ENCODE measurements at regions not wholly inside any gene's neighbourhood (a gene's known extent, or its start where the extent isn't known, plus 50 kb on each side); places are given as distances from the start of the nearest gene placed in this dataset.

- H3K4me3 ChIP-seq: no peak overlapping the region
- TF ChIP-seq POLR2A (IDR thresholded peaks at IDR 0.05) (no peak), CTCF (IDR thresholded peaks at IDR 0.05) (no peak)
- no peaks in the 10 kb centered on the region for H3K9me3 ChIP-seq
Measured at GRCh38 chr6:113513086-113513485, 344.1 kb upstream of the MARCKS start.

GRCh38 chr6:113522376-113522775 lies 334.8 kb upstream of the MARCKS start:
- no peaks in the 10 kb centered on the region for H3K27me3 ChIP-seq
- H3K4me1 ChIP-seq: no peaks in the 10 kb centered on the region
- no peaks in the 10 kb centered on the region for H3K9me3 ChIP-seq
- no peak overlapping the region for H3K27ac ChIP-seq
- no peak for TF ChIP-seq CTCF (IDR thresholded peaks at IDR 0.05)
- TF ChIP-seq POLR2A (IDR thresholded peaks at IDR 0.05): no peak
- no peak for DNase-seq
- no peaks in the 10 kb centered on the region for H3K36me3 ChIP-seq
- H3K4me3 ChIP-seq: no peak overlapping the region

More at GRCh38 chr6:113513086-113513485, 344.1 kb upstream of the MARCKS start:
- no peak for DNase-seq
- no peaks in the 10 kb centered on the region for H3K36me3 ChIP-seq
- H3K27ac ChIP-seq: no peak overlapping the region
- no peaks in the 10 kb centered on the region for H3K27me3 ChIP-seq
- no peaks in the 10 kb centered on the region for H3K4me1 ChIP-seq

- Histone ChIP-seq H3K27ac (no peak overlapping the region), H3K4me1 (no peaks in the 10 kb centered on the region), H3K4me3 (no peak overlapping the region), H3K27me3 (no peaks in the 10 kb centered on the region), H3K9me3 (no peaks in the 10 kb centered on the region), H3K36me3 (no peaks in the 10 kb centered on the region)
- TF ChIP-seq CTCF (IDR thresholded peaks at IDR 0.05) (no peak), POLR2A (IDR thresholded peaks at IDR 0.05) (no peak)
- DNase-seq: no peak
Measured at GRCh38 chr6:113524826-113525225, 332.3 kb upstream of the MARCKS start.

GRCh38 chr6:113526553-113526952 lies 330.6 kb upstream of the MARCKS start:
- Histone ChIP-seq H3K4me3 (no peak overlapping the region), H3K27ac (no peak overlapping the region), H3K36me3 (no peaks in the 10 kb centered on the region), H3K9me3 (no peaks in the 10 kb centered on the region), H3K27me3 (no peaks in the 10 kb centered on the region), H3K4me1 (no peaks in the 10 kb centered on the region)
- no peak for TF ChIP-seq POLR2A (IDR thresholded peaks at IDR 0.05)
- no peak for TF ChIP-seq CTCF (IDR thresholded peaks at IDR 0.05)
- no peak for DNase-seq

GRCh38 chr6:113526995-113527394 lies 330.1 kb upstream of the MARCKS start:
- Histone ChIP-seq H3K9me3 (no peaks in the 10 kb centered on the region), H3K27ac (no peak overlapping the region), H3K36me3 (no peaks in the 10 kb centered on the region), H3K27me3 (no peaks in the 10 kb centered on the region), H3K4me3 (no peak overlapping the region), H3K4me1 (no peaks in the 10 kb centered on the region)
- no peak for TF ChIP-seq CTCF (IDR thresholded peaks at IDR 0.05)
- TF ChIP-seq POLR2A (IDR thresholded peaks at IDR 0.05): no peak
- DNase-seq: no peak

GRCh38 chr6:113528111-113528510 lies 329.0 kb upstream of the MARCKS start:
- Histone ChIP-seq H3K27ac (no peak overlapping the region), H3K4me1 (no peaks in the 10 kb centered on the region), H3K4me3 (no peak overlapping the region), H3K9me3 (no peaks in the 10 kb centered on the region), H3K27me3 (no peaks in the 10 kb centered on the region), H3K36me3 (no peaks in the 10 kb centered on the region)
- TF ChIP-seq POLR2A (IDR thresholded peaks at IDR 0.05) (no peak), CTCF (IDR thresholded peaks at IDR 0.05) (no peak)
- no peak for DNase-seq
